ENCODE measurements at regions not wholly inside any gene's neighbourhood (a gene's known extent, or its start where the extent isn't known, plus 50 kb on each side); places are given as distances from the start of the nearest gene placed in this dataset.
"Not testable (repeated sequence)": the region's sequence is repeated elsewhere in the genome, so short reads cannot be mapped to it uniquely, and the experiment has no call there.

- Histone ChIP-seq H3K36me3 (replicated peaks in 1 of 2) (no peaks in the 10 kb centered on the region), H3K9me3 (replicated peaks in 1 of 3) (peaks cover 0 to 6% (median 0%) of the 10 kb centered on the region in 3 donors), H3K4me1 (replicated peaks in 1 of 2) (no peaks in the 10 kb centered on the region), H3K4me3 (no peak overlapping the region), H3K27ac (no peak overlapping the region), H3K27me3 (no peaks in the 10 kb centered on the region)
- peak; percentile 56 to 89 (median 71) for DNase-seq
- 34 to 61% (median 47%) methylated on average over 3 to 4 of the region's 4 CpGs for WGBS, 4 donors
- intact Hi-C loops (cut with DNase I), result no loop called here
- TF ChIP-seq POLR2A (IDR thresholded peaks at IDR 0.05) (no peak), CTCF (IDR thresholded peaks at IDR 0.05) (peak; percentile 58 to 73 (median 68))
Measured at GRCh38 chr6:4210629-4211419, 75.4 kb upstream of the ECI2 start.

DNA sequence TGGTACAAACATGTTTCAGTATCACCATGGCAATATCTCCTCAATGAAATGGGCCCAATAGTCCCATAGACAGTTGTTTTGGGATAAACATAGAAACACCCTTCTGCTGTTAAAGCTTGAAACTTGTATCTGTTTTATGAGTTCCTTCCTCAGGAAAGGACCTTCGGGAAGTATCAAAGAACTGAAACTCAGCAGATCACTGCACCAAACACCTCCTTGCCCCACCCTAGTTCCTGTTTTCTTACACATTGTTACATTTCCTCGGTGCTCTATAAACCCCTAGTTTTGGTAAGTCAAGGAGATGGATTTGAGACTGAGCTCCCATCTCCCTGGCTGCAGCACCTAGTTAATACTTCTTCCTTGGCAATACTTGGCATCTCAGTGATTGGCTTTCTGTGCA is 73.8 kb upstream of the ECI2 start:
- Histone ChIP-seq H3K9me3 (replicated peaks in 1 of 3) (peaks cover 0 to 5% (median 0%) of the 10 kb centered on the region in 3 donors), H3K27ac (no peak overlapping the region), H3K4me3 (no peak overlapping the region), H3K4me1 (replicated peaks in 1 of 2) (no peaks in the 10 kb centered on the region), H3K27me3 (no peaks in the 10 kb centered on the region), H3K36me3 (replicated peaks in 1 of 2) (no peaks in the 10 kb centered on the region)
- 60 to 75% (median 70%) methylated on average over 2 of the region's 2 CpGs for WGBS, 4 donors
- no peak for DNase-seq
- TF ChIP-seq CTCF (IDR thresholded peaks at IDR 0.05) (no peak), POLR2A (IDR thresholded peaks at IDR 0.05) (no peak)
- intact Hi-C loops (cut with DNase I), result no loop called here

DNA sequence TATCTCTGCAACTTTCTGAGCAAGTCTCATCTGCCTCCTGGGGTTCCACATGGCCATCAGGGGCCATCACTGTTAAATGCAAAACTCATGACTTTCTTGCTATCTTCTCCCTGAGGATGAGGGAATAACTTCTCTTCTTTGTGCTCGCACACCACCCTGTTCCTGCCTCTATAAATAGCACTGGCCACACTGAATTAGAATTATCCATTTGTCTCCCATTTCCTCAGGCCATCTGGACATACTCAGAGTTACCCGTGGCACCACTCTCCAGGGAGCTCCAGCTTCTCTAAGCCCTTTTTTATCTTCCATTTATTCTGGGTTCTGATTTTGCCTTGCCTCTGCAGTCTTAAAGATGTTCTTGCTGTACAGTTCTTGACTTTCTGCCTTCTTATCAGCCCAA is 72.8 kb upstream of the ECI2 start:
- TF ChIP-seq POLR2A (IDR thresholded peaks at IDR 0.05), result no peak
- TF ChIP-seq CTCF (IDR thresholded peaks at IDR 0.05), result no peak
- Histone ChIP-seq H3K27ac (no peak overlapping the region), H3K9me3 (replicated peaks in 1 of 3) (no peaks in the 10 kb centered on the region), H3K4me1 (replicated peaks in 1 of 2) (no peaks in the 10 kb centered on the region), H3K36me3 (replicated peaks in 1 of 2) (no peaks in the 10 kb centered on the region), H3K27me3 (no peaks in the 10 kb centered on the region), H3K4me3 (no peak overlapping the region)
- intact Hi-C loops (cut with DNase I), result no loop called here
- DNase-seq, result no peak
- WGBS, 4 donors, result 76 to 90% (median 82%) methylated on average over 2 of the region's 2 CpGs

- 88 to 97% (median 95%) methylated on average over 13 to 21 of the region's 21 CpGs for WGBS, 4 donors
- H3K27ac ChIP-seq; H3K4me1 ChIP-seq (replicated peaks in 1 of 2): not testable (repeated sequence)
Measured at GRCh38 chr6:4203642-4204417, 68.5 kb upstream of the ECI2 start.

More at GRCh38 chr6:4203642-4204417, 68.5 kb upstream of the ECI2 start:
- H3K9me3 ChIP-seq (replicated peaks in 1 of 3); intact Hi-C loops (cut with DNase I); H3K27me3 ChIP-seq; DNase-seq; H3K36me3 ChIP-seq (replicated peaks in 1 of 2); H3K4me3 ChIP-seq: not testable (repeated sequence)

All from adrenal gland (tissue), 9 donors.